ENCODE measurements at regions not wholly inside any gene's neighbourhood (a gene's known extent, or its start where the extent isn't known, plus 50 kb on each side); places are given as distances from the start of the nearest gene placed in this dataset.
"Not testable (repeated sequence)": the region's sequence is repeated elsewhere in the genome, so short reads cannot be mapped to it uniquely, and the experiment has no call there.

DNA sequence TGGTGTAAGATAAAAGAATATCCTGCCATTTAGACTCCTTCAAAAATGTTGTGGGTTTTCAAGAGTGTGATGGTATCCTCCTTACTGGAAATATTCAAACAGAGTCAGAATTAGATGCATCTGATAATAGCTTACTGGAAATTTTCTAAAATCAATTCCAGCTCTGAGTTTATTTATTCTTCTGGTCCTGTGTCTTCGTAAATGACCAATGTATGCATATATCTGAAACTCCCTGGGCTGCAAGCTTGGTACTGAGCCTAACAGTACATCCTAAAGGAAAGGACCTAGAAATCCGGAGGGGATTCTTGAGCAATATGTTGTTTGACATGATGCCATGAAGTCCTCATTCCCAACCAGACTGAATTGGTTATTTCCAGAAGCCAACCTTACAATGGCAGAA is 130.4 kb downstream of the KCNE4 start:
- DNase-seq, result no peak

DNA sequence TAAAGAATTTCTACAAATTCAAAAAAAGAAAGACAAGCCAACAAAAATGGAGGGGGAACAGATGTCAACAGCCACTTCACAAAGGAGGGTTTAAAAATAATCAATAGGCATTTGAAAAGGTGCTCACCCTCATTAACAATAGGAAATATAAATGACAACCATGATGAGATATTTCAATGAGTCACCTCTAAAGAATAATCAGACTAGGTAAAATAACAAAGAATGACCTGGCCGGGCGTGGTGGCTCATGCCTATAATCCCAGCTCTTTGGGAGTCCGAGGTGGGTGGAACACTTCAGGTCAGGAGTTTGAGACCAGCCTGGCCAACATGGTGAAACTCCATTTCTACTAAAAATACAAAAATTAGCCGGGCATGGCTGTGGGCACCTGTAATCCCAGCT is 133.6 kb downstream of the KCNE4 start:
- no peak for DNase-seq

GRCh38 chr2:223187256-223187655 is 135.3 kb downstream of the KCNE4 start:
- DNase-seq, result no peak

DNA sequence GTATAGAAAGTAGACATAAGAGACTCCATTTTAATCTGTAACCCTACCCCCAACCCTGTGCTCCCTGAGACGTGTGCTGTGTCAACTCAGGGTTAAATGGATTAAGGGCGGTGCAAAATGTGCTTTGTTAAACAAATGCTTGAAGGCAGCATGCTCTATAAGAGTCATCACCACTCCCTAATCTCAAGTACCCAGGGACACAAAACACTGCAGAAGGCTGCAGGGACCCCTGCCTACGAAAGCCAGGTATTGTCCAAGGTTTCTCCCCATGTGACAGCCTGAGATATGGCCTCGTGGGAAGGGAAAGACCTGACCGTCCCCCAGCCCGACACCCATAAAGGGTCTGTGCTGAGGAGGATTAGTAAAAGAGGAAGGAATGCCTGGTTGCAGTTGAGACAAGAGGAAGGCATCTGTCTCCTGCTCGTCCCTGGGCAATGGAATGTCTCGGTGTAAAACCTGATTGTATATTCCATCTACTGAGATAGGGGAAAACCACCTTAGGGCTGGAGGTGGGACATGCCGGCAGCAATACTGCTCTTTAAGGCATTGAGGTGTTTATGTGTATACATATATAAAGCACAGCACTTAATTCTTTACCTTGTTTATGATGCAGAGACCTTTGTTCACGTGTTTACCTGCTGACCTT is 138.7 kb downstream of the KCNE4 start:
- DNase-seq, result not testable (repeated sequence)

GRCh38 chr2:223196331-223196730 is 144.3 kb downstream of the KCNE4 start:
- DNase-seq, result no peak

DNA sequence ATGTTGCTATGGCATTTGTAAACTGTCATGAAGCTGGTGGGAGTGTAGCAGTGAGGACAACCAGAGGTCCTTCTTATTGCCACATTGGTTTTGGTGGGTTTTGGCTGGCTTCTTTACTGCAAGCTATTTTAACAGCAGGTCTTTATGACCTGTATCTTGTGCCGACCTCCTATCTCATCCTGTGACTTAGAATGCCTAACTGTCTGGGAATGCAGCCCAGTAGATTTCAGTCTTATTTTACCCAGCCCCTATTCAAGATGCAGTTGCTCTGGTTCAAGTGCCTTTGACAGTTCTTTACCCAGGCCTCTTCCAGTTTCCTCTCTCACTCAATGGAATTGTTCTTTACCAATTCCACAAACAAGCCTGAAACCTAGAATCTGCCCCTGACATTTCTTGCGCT is 145.1 kb downstream of the KCNE4 start:
- DNase-seq, result no peak

- DNase-seq, result no peak
These were observed 147.8 kb downstream of the KCNE4 start for GRCh38 chr2:223199531-223200515.

DNA sequence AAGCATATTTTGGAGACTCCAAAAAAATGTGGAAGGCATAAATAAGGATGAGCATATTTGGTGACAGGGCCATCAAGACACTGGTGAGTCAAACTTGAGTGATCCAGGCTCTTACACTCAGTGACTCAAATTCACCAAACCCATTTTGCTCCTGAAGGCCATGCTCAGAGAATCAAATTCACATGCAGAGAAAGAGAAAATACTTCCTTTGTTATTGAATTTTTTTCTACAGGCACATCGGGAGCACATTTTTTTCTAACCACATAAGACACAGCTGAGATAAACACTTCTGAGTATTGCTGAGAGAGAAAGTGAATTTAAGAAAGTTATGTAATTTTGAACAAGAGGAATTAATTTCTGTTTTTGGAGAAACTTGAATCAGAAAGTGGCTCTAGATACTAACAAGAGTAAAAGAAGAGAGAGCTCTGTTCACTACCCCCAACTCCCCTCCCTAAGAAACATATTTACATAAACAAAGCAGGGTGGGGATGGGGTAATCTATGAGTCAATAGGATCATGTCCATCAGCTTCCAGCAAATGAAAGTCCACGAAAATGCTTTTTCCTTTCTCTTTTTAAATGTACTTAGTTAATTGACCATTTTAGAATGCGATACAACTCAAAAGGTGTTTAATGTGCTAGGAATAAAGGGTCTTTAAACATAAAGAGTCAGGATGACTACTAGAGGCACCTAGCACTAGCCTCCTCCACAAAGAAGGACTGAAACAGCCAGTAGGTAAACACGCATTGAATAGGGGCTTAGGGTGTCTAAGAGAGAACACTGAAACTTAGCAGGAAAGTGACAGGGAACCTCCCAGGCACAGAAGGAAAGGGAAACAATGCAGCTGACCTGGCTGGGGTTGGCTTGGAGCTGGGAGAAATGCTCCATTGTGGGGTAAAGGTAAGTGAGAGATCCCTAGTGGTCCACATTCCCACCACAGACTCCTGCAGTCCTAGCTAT is 152.3 kb downstream of the KCNE4 start:
- no peak for DNase-seq

GRCh38 chr2:223210489-223210888 is 158.5 kb downstream of the KCNE4 start:
- no peak for DNase-seq

- no peak for DNase-seq
These were observed 162.6 kb downstream of the KCNE4 start for GRCh38 chr2:223214394-223215253.

DNA sequence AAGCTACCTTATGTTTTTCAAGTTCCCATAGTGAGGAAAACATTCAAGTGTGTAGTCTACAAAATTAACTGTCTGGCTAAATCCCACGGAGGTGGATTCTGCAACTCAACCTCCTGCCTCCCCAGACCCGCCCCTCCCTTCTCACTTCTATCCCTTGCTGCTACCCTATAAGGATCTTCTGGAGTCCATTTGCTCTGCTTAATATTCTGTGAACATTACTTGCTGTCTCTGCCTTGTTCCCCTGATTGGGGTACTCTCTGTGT is 163.2 kb downstream of the KCNE4 start:
- no peak for DNase-seq

DNA sequence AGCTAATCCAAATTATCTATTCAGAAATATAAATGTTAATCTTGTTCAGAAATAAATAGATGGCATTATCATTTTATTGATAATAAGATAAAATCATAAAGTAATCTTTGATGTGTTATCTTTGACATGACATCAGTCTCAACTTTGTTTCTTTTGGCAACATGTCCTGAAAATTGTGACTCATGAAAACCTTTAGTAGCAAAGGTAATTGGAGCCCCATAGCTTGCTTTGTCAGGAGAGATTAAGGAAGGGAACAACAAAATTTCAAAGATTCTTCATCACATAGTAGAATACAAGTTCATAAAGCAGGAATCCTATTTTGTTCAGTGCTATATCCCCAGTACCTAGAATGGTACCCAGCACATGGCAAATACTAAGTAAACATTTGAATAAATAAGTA is 165.4 kb downstream of the KCNE4 start:
- no peak for DNase-seq

DNA sequence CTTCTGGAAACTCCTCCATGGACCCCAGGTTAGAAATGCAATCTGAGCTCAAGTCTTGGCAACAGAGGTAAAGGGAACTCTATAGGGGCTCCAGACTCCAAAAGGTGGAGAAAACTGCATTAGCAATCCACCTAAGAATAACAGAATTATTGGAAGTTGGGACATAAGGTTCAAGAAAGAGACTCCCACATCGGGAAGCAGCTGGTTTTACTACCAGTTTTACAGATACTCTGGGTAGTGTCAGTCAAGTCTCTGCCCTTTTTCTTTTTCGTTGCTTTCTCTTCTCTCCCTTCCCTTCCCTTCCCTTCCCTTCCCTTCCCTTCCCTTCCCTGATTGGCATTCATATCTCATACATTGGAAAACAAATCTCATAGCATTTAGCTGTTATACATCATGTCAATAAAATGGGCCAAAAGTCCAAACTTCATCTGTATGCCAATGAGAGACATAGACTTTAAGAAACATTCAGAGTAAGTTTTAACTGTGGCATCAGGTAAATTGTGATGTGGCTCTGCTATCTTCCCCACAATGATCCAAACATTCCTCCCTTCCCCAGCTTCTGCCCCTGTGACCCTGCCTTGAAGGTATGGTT is 166.7 kb downstream of the KCNE4 start:
- no peak for DNase-seq

DNA sequence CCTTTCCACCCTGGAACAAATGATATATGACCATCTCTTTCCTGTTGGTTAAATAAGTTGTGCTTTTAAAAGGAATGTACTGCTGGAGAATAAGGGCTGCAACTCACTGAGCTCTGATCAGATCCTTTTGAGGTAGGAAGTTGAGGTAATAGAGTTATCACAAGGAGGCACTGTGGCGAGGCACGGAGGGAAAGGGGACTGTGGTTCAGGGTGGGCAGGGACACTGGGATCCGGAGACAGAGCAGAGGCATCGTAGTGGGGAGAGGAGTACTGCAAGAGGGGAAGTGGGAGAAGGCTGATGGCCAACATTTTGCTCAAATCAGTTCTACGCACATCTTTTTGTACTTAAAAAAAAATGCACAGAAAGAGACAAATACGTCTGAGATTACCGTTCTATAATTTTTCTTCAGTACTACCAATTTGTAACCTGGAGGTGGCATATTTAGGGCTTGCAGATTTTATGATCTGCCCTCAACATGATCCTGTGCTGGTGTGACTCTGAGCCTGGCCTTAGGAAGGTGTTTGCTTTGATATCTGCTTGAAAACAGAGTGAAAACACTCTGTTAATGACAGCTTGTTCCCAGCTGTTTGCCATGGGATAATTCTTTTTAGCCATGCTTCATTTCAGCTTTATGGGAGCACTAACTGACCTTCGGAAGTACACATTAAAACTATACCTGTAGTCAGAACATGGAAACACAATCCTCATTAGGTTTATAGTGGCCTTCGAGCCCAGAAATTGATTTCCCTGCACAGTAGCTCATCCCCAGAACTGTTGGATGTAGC is 168.1 kb downstream of the KCNE4 start:
- no peak for DNase-seq

GRCh38 chr2:223220658-223220925 is 168.6 kb downstream of the KCNE4 start:
- DNase-seq, result no peak

- DNase-seq, result no peak
These were observed 169.3 kb downstream of the KCNE4 start for GRCh38 chr2:223221139-223221835.

- no peak for DNase-seq
These were observed 170.4 kb downstream of the KCNE4 start for GRCh38 chr2:223222397-223222796.

GRCh38 chr2:223223156-223223555 is 171.2 kb downstream of the KCNE4 start:
- DNase-seq, result no peak

GRCh38 chr2:223225266-223225665 is 173.3 kb downstream of the KCNE4 start:
- DNase-seq, result no peak

GRCh38 chr2:223226264-223226663 is 174.3 kb downstream of the KCNE4 start:
- DNase-seq, result no peak

DNA sequence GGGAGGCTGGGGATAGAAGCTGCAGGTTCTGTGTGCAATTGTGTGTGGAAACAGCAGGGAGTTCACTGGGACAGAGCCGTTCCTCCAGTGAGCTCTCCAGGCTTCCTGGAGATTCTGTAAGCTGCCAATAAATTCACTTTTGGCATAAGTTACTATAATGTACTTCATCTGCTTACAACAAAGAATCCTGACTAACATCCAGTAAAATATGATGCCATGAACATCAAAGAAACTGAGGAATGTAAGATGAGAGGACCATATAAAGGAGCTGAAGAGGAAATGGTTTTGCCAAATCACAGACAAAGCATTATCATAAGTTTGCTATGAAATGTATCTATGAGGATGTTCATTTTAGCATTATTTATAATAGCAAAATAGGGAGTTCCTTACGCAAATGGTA is 175.3 kb downstream of the KCNE4 start:
- DNase-seq, result no peak

Data from NCI-H2029 (cell line).